ENCODE measurements at regions not wholly inside any gene's neighbourhood (a gene's known extent, or its start where the extent isn't known, plus 50 kb on each side); places are given as distances from the start of the nearest gene placed in this dataset.

GRCh38 chr9:113650207-113651131, 186.9 kb downstream of the RGS3 start:
- H3K4me1 Mint-ChIP-seq: peaks cover 53% of the 10 kb centered on the region
- H3K27me3 Mint-ChIP-seq (ENCODE audit: low read depth): peaks cover 12% of the 10 kb centered on the region
- no peaks in the 10 kb centered on the region for H3K9me3 Mint-ChIP-seq
- peak overlapping the region in 1 of 3 experiments; percentile 40 for H3K4me3 Mint-ChIP-seq
- H3K27ac Mint-ChIP-seq: peak overlapping the region; percentile 64 to 83 (median 73)
- no peak for TF ChIP-seq CTCF (IDR thresholded peaks at IDR 0.05; ENCODE audit: unreplicated experiment in 3 of 3)
- no peaks in the 10 kb centered on the region for H3K36me3 Mint-ChIP-seq (ENCODE audit: low read depth)

- no peaks in the 10 kb centered on the region for H3K36me3 Mint-ChIP-seq (ENCODE audit: low read depth)
- no peaks in the 10 kb centered on the region for H3K9me3 Mint-ChIP-seq
Measured at GRCh38 chr9:113651896-113652295, 188.4 kb downstream of the RGS3 start.

GRCh38 chr9:113652355-113653152, 189.0 kb downstream of the RGS3 start:
- peak overlapping the region in 1 of 3 experiments; percentile 12 for H3K27ac Mint-ChIP-seq
- H3K27me3 Mint-ChIP-seq (ENCODE audit: low read depth): peaks cover 4% of the 10 kb centered on the region
- H3K4me1 Mint-ChIP-seq: peaks cover 50% of the 10 kb centered on the region
- no peak overlapping the region for H3K4me3 Mint-ChIP-seq
- no peak for TF ChIP-seq CTCF (IDR thresholded peaks at IDR 0.05; ENCODE audit: unreplicated experiment in 3 of 3)
- no peaks in the 10 kb centered on the region for H3K36me3 Mint-ChIP-seq (ENCODE audit: low read depth)
- H3K9me3 Mint-ChIP-seq: no peaks in the 10 kb centered on the region

More at GRCh38 chr9:113651896-113652295, 188.4 kb downstream of the RGS3 start:
- peaks cover 3% of the 10 kb centered on the region for H3K27me3 Mint-ChIP-seq (ENCODE audit: low read depth)
- peak overlapping the region in 2 of 3 experiments; percentile 64 to 73 for H3K27ac Mint-ChIP-seq
- H3K4me1 Mint-ChIP-seq: peaks cover 46% of the 10 kb centered on the region
- TF ChIP-seq CTCF (IDR thresholded peaks at IDR 0.05; ENCODE audit: unreplicated experiment in 3 of 3): no peak
- H3K4me3 Mint-ChIP-seq: no peak overlapping the region

- Mint-ChIP-seq H3K27me3 (ENCODE audit: low read depth) (peaks cover 4% of the 10 kb centered on the region), H3K27ac (peak overlapping the region in 2 of 3 experiments; percentile 86 to 91), H3K36me3 (ENCODE audit: low read depth) (no peaks in the 10 kb centered on the region), H3K9me3 (no peaks in the 10 kb centered on the region), H3K4me3 (no peak overlapping the region), H3K4me1 (peaks cover 60% of the 10 kb centered on the region)
- TF ChIP-seq CTCF (IDR thresholded peaks at IDR 0.05; ENCODE audit: unreplicated experiment in 3 of 3): no peak
Measured at GRCh38 chr9:113653746-113654604, 190.4 kb downstream of the RGS3 start.

GRCh38 chr9:113654605-113655428, 191.3 kb downstream of the RGS3 start:
- Mint-ChIP-seq H3K9me3 (no peaks in the 10 kb centered on the region), H3K4me3 (no peak overlapping the region), H3K4me1 (peaks cover 60% of the 10 kb centered on the region), H3K27ac (peak overlapping the region; percentile 21 to 91 (median 86)), H3K27me3 (ENCODE audit: low read depth) (peaks cover 13% of the 10 kb centered on the region), H3K36me3 (ENCODE audit: low read depth) (no peaks in the 10 kb centered on the region)
- TF ChIP-seq CTCF (IDR thresholded peaks at IDR 0.05; ENCODE audit: unreplicated experiment in 3 of 3): no peak
